ENCODE measurements at regions not wholly inside any gene's neighbourhood (a gene's known extent, or its start where the extent isn't known, plus 50 kb on each side); places are given as distances from the start of the nearest gene placed in this dataset.
"Not testable (repeated sequence)": the region's sequence is repeated elsewhere in the genome, so short reads cannot be mapped to it uniquely, and the experiment has no call there.

DNA sequence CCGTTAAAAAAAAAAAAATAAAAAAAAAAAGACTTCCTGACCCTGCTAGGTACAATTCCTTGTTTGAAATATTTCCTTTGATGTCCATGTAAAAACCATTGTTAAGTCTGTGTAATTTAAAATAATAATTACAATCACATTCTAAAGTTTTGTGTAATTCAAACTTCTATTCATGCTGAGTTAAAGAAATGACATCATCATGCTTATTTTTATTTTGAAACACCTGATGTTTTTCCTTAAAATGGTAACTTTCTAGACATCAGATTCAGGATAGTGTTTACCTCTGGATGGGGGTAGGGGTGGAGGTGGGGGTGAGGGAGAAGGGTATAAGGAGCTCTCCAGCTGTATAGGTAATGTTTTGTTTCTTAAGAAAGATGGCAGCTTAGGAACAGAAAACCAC lies 92.8 kb downstream of the ADCYAP1 start:
- no peak for DNase-seq

DNA sequence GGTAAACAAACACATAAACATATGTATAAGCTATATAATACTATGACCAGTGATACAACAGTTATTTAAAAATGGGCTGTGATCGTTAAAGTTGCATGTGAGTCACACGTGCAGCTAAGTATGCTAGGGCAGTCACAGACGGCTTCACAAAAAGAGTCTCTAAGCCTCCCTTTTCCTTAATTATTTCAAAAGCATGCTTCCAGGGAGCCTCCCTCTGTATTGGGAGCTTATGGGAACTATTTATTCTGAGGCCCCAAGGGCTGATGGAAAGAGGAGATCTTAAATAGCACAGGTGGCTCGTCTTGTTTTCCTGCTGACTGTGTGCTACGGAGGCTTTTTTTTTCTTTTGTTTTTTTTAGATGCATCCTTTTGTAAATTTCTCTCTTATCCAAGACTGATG lies 94.3 kb downstream of the ADCYAP1 start:
- no peak for DNase-seq

- no peak for DNase-seq
These were observed 98.0 kb downstream of the ADCYAP1 start for GRCh38 chr18:1002653-1003178.

DNA sequence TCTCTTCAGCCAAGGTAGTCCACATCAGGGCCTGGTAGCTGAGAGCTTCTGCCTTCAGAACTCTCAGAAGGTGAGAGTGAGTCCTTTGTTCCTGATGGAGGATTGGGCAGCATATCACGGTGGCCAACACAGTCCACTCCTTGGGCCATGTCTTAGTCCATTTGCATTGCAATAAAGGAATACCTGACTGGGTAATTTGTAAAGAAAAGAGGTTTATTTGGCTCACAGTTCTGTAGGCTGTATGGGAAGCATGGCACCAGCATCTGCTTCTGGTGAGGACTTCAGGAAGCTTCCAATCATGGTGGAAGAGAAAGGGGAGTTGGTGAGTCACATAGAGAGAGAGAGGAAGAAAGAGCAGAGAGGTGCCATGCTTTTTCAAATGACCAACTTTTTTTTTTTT lies 98.8 kb downstream of the ADCYAP1 start:
- DNase-seq: no peak

DNA sequence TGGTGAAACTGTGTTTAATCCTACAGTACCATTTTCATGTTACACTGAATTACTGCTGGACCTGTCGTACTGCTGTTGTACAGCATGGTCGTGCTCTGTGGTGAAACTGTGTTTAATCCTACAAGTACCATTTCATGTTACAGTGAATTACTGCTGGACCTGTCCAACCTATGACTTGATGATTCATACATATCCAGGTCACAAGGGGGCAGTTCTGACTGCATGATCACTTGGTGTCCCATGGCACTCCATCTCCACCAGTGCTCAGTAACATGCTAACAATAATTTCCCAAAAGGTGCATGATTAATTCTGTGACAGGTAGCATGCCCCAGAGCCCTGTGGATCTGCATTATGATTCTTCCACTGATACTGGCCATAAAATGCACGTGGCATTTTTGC lies 101.6 kb downstream of the ADCYAP1 start:
- DNase-seq: no peak

GRCh38 chr18:1006965-1007364 lies 102.3 kb downstream of the ADCYAP1 start:
- DNase-seq: no peak

GRCh38 chr18:1011349-1011748 lies 106.7 kb downstream of the ADCYAP1 start:
- DNase-seq: no peak

DNA sequence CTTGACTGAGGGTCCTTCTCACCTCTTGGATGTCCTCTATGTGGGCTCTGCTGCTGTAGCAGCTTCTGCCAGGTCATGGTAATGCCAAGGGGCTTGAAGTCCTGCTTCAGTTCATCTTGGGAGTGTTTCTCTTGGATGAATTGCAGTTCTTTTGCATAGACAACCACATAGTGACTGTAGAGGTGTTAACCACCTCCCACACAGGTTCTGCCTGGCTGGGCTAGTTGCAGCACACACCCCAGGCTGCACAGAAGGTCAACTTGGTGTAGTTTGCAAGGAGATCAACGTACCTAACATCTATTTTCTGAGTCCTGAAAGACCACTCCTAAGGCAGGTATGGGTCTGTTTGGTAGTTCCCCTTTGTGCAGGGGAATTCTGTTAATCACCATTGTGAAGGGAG lies 108.1 kb downstream of the ADCYAP1 start:
- no peak for DNase-seq

DNA sequence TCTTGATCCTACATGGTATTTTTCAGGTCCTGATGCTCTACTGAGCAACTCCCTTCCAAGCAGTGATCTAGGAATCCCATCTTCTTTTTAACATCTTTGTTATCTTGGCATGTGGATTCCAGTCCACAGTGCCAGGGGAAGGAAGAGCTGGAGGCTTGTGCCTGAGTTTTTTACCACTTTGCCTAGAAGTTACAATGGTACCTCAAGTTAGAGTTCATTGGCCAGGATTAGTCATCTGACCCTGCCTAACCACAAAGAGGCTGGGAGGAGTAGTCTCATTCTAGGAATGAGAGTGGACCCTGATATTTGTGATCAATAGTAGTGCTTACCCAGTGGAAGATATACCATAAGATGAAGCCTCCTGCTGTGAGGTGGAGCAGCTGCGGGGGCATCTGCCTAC lies 109.3 kb downstream of the ADCYAP1 start:
- DNase-seq: no peak

DNA sequence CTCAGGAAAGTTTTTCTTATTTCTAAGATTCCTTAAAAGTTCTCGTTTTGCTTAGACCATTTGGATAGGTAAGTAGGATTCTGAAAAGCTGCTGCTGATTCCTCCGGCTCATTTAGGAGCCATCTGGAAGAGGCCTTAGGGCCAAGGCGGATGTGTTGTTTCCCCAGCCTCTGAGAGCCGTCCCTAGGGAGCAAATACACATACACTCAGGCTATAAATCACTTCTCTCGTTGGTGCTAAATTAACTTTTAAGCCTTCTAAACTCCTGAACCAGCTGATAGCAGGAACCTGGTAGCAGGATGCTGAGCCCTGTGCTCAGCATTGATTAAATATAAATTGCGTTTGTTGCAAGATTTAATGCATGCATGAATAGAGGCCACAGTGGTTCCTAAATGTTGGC lies 109.8 kb downstream of the ADCYAP1 start:
- no peak for DNase-seq

DNA sequence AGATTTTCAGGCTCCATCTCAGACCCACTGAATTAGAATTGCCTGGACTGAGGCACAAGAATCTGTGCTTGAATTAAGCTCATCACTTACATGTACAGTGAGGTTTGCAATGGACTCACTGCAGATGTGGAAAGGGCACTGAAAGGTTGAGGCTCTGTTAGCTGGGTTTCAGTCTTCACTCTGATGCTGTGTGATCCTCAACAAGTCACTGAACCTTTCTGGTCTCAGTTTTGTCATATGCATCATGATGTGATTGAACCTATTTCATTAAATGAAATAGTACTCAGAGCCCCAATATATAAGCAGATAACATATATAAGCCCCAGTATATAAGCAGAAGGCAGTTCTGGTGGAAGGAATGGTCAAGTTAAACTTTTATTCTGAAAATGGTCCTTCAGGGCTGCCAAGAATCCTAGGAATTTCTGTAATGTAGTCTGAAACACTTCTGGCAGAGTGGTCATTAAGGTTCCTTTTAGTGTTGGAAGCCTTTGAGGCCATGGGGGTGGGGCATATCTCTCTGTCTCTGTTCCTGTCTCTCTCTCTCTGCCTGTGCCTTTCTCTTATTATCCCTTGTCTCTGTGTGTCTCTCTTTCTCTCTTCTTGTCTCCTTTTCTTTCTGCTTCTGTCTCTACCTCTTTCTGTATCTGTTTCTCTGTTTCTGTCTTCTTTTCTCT lies 110.4 kb downstream of the ADCYAP1 start:
- DNase-seq: no peak

GRCh38 chr18:1015777-1016176 lies 111.1 kb downstream of the ADCYAP1 start:
- DNase-seq: no peak

DNA sequence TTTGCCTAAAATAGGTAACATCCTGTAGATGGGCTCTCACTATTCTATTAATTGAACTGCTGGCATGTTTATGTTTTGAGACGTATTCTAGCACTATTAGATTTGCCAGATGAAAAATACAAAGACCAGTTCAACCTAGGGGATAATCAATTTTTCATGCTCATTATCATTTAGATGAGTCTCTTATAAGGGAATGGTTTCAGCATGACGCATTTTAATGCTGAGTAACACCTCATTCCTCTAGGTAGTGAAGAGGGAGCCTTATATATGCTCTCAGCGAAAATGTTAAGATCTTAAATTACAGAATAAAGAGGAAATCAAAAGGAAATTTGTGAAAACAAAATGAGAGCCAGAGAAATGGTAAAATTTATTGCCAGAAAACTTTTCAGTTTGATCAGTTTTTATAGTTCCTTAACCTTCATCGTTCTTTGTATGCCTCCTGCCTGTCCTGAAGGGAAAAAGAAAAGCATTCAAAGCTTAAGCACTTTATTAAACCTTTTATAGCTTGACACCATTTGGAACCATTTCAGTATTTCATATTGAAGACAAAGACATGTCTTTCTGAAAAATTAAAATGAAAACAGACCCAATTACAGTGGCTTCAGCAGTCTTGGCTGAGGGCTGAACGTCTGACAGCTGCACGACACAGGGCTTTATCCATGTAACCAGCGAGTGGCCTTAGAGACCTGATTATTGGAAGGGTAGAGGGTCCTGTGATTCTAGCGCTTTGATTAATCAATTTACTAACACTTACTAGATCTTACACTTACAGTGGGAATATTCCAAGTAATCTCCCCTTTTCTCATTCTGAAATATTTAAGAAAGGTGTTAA lies 112.8 kb downstream of the ADCYAP1 start:
- no peak for DNase-seq

GRCh38 chr18:1018181-1018681 lies 113.6 kb downstream of the ADCYAP1 start:
- no peak for DNase-seq

- no peak for DNase-seq
These were observed 114.5 kb downstream of the ADCYAP1 start for GRCh38 chr18:1019191-1019590.

- DNase-seq: no peak
These were observed 116.2 kb downstream of the ADCYAP1 start for GRCh38 chr18:1020731-1021344.

DNA sequence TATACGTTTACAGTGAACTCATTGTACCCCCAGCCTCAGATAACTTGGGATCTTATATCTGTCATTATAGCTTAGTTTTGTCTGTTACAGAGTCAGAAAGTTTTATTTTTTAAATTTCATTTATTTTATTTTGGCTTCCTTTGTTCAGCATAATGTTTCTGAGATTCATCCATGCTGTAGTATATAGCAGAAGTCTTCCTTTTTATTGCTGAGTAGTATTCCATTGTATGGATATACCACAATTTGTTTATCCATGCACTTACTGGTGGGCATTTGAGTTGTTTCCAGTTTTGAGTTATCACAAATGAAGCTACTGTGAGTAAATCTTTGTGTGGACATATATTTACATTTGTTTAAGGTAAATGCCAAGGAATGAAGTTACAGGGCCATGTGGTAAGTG lies 122.3 kb downstream of the ADCYAP1 start:
- no peak for DNase-seq

DNA sequence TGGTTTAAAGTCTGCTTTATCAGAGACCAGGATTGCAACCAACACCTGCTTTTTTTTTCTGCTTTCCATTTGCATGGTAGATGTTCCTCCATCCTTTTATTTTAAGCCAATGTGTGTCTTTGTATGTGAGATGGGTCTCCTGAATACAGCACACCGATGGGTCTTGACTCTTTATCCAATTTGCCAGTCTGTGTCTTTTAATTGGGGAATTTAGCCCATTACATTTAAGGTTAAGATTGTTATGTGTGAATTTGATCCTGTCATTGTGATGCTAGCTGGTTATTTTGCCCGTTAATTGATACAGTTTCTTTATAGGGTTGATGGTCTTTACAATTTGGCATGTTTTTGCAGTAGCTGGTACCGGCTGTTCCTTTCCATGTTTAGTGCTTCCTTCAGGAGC lies 128.4 kb downstream of the ADCYAP1 start:
- DNase-seq: not testable (repeated sequence)

DNA sequence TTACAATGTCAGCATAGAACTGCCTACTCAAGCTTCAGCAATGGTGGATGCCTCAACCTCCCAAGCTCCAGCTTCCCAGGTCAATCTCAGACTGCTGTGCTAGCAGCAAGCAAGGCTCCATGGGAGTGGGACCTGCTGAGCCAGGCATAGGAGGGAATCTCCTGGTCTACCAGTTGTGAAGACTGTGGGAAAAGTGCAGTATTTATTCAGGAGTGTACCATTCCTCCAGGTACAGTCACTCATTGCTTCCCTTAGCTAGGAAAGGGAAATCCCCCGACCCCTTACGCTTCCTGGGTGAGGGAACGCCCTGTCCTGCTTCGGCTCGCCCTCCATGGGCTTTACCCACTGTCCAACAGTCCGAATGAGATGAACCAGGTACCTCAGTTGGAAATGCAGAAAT lies 130.3 kb downstream of the ADCYAP1 start:
- no peak for DNase-seq

DNA sequence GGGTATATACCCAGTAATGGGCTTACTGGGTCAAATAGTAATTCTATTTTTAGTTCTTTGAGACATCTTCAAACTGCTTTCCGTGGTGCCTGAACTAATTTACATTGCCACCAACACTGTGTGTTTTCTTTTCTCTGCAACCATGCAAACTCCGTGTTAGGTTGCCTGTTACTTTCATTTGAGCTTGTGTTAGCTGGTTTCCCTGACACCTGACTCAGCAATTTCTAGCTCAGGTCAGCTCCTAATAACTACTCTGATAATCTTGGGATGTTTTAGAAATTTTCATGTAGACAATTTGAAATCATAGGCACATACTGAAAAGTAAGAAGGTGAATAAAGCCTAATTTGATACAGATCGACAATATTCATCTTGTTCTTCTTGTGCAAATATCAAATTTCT lies 132.3 kb downstream of the ADCYAP1 start:
- no peak for DNase-seq

DNA sequence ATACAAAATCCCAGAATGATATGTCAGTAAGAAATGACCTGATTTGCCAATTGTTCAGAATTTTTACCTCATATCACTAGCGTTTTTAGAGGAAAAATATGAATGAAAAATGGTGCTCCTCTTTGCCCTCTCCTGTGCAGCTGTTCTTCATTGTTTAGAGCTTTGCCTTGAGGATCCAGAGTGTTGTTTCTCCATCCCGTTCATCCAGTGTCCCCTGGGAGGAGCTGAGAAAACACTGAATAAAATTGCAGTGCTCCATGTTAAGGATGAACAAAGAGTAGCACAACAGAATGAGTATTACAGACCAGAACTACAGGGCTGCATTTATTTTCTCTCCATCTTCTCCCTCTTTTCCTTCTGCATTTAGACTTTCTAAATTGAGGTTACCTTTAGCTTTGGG lies 133.1 kb downstream of the ADCYAP1 start:
- no peak for DNase-seq

- DNase-seq: no peak
These were observed 134.8 kb downstream of the ADCYAP1 start for GRCh38 chr18:1039421-1039820.

- not testable (repeated sequence) for DNase-seq
These were observed 138.4 kb downstream of the ADCYAP1 start for GRCh38 chr18:1043039-1043438.

DNA sequence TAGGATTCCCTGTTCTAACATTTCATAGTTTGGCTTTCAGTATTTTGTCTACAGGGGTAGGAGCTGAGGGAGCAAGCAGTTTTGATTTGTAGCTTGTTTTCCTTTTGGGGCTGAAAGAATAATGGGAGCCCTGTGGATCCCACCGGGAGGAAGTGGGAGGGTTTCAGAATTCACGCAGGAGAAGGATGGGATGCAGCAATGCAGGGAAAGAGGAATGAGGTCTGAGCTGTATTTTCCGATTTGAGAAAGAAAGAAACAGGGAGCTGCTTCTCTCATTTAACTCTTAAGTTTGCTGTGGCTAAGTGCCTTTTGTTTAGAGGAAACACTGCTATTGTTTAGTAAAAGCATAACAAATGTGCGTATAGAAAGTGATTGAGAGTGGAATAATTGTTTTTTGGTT lies 141.0 kb downstream of the ADCYAP1 start:
- DNase-seq: no peak
